H9 (cell line): ENCODE measurements at regions not wholly inside any gene's neighbourhood (a gene's known extent, or its start where the extent isn't known, plus 50 kb on each side); places are given as distances from the start of the nearest gene placed in this dataset.
"Not testable (repeated sequence)": the region's sequence is repeated elsewhere in the genome, so short reads cannot be mapped to it uniquely, and the experiment has no call there.

Source experiments
- DNase-seq: peaks from one replicate; pipeline ENCODE4 v3.0.0-alpha.2; 2017
- H2AFZ ChIP-seq: one replicate; pipeline ENCODE4 v1.6.1; 2013; ENCODE audit warnings: mild to moderate bottlenecking, low read length, control low read depth, moderate library complexity
- H2AK5ac ChIP-seq: 2 replicates; pipeline ENCODE4 v1.6.1; 2013; ENCODE audit warnings: low read length, control low read depth, mixed read lengths; ENCODE audit not compliant: insufficient read length
- H2BK120ac ChIP-seq: one replicate; pipeline ENCODE4 v1.6.1; 2013; ENCODE audit warnings: low read depth, mild to moderate bottlenecking, low read length, control low read depth, inconsistent platforms; ENCODE audit not compliant: poor library complexity, severe bottlenecking
- H2BK12ac ChIP-seq: 2 replicates; pipeline ENCODE4 v1.6.1; 2013; ENCODE audit warnings: low read length, control low read depth, mixed read lengths, low read depth; ENCODE audit not compliant: insufficient read length
- H2BK15ac ChIP-seq: 2 replicates; pipeline ENCODE4 v1.6.1; 2013; ENCODE audit warnings: low read depth, low read length, control low read depth
- H2BK20ac ChIP-seq: one replicate; pipeline ENCODE4 v1.6.1; 2013; ENCODE audit warnings: low read depth, mild to moderate bottlenecking, low read length, control low read depth, inconsistent platforms; ENCODE audit not compliant: poor library complexity, severe bottlenecking
- H2BK5ac ChIP-seq: 2 replicates; pipeline ENCODE4 v1.6.1; 2013; ENCODE audit warnings: low read length, control low read depth, mixed read lengths; ENCODE audit not compliant: insufficient read length
- H3K14ac ChIP-seq: 2 replicates; pipeline ENCODE4 v1.6.1; 2013; ENCODE audit warnings: low read length, control low read depth; ENCODE audit not compliant: insufficient read depth
- H3K18ac ChIP-seq: 2 replicates; pipeline ENCODE4 v1.6.1; 2013; ENCODE audit warnings: low read depth, mild to moderate bottlenecking, mixed read lengths, low read length, control low read depth; ENCODE audit not compliant: insufficient read length
- H3K23ac ChIP-seq: 2 replicates; pipeline ENCODE4 v1.6.1; 2013; ENCODE audit warnings: low read length, control low read depth, mixed read lengths, low read depth; ENCODE audit not compliant: insufficient read length
- H3K23me2 ChIP-seq: 2 replicates; pipeline ENCODE4 v1.6.1; 2013; ENCODE audit warnings: low read depth, mild to moderate bottlenecking, mixed read lengths, low read length, control low read depth; ENCODE audit not compliant: insufficient read length, poor library complexity, severe bottlenecking
- H3K27ac ChIP-seq: 2 replicates; pipeline ENCODE4 v1.5.1; 2013; ENCODE audit warnings: low read length, control low read depth, mixed read lengths, low read depth; ENCODE audit not compliant: insufficient read length
- H3K27me3 ChIP-seq: 2 replicates; pipeline ENCODE4 v1.6.1; 2013; ENCODE audit warnings: low read length, control low read depth, inconsistent platforms; ENCODE audit not compliant: insufficient read depth
- H3K4ac ChIP-seq: 2 replicates; pipeline ENCODE4 v1.6.1; 2013; ENCODE audit warnings: low read depth, mild to moderate bottlenecking, control low read depth, inconsistent platforms, low read length, moderate library complexity
- H3K4me1 ChIP-seq: 2 replicates; pipeline ENCODE4 v1.6.1; 2013; ENCODE audit warnings: low read length, control low read depth, inconsistent platforms; ENCODE audit not compliant: insufficient read depth
- H3K4me2 ChIP-seq: 2 replicates; pipeline ENCODE4 v1.6.1; 2013; ENCODE audit warnings: low read length, control low read depth, mixed read lengths; ENCODE audit not compliant: insufficient read length, insufficient read depth
- H3K56ac ChIP-seq: 2 replicates; pipeline ENCODE4 v1.6.1; 2013; ENCODE audit warnings: low read depth, mild to moderate bottlenecking, mixed read lengths, low read length, control low read depth; ENCODE audit not compliant: insufficient read length
- H3K79me1 ChIP-seq: 2 replicates; pipeline ENCODE4 v1.6.1; 2013; ENCODE audit warnings: low read depth, mild to moderate bottlenecking, moderate library complexity, low read length, control low read depth, inconsistent platforms; ENCODE audit not compliant: insufficient read depth, poor library complexity, severe bottlenecking
- H3K79me2 ChIP-seq: 2 replicates; pipeline ENCODE4 v1.6.1; 2013; ENCODE audit warnings: low read length, control low read depth, inconsistent platforms; ENCODE audit not compliant: insufficient read depth
- H3K9ac ChIP-seq: 2 replicates; pipeline ENCODE4 v1.6.1; 2013; ENCODE audit warnings: low read length, control low read depth, mixed read lengths; ENCODE audit not compliant: insufficient read length; ENCODE audit errors: extremely low read depth
- H3K9me3 ChIP-seq: one replicate; pipeline ENCODE4 v1.6.1; 2013; ENCODE audit warnings: low read depth, low read length, inconsistent platforms; ENCODE audit not compliant: control insufficient read depth
- H3T11ph ChIP-seq: one replicate; pipeline ENCODE4 v1.6.1; 2013; ENCODE audit warnings: mild to moderate bottlenecking, low read length, control low read depth, inconsistent platforms
- H4K20me1 ChIP-seq: one replicate; pipeline ENCODE4 v1.6.1; 2013; ENCODE audit not compliant: control insufficient read depth, insufficient read length, insufficient read depth
- H4K5ac ChIP-seq: 2 replicates; pipeline ENCODE4 v1.6.1; 2013; ENCODE audit warnings: low read depth, mild to moderate bottlenecking, mixed read lengths, low read length, control low read depth; ENCODE audit not compliant: insufficient read length
- H4K8ac ChIP-seq: replicated peaks from 2 replicates; pipeline ENCODE4 v1.6.1; 2013; ENCODE audit warnings: low read length, control low read depth, mixed read lengths, low read depth; ENCODE audit not compliant: insufficient read length
- H4K91ac ChIP-seq: 2 replicates; pipeline ENCODE4 v1.6.1; 2013; ENCODE audit warnings: low read depth, mild to moderate bottlenecking, moderate library complexity, mixed read lengths, low read length, control low read depth; ENCODE audit not compliant: insufficient read length
- H3K27ac Mint-ChIP-seq, 3 experiments: 2 replicates in 2 of 3; 3 replicates in 1 of 3; pipeline ENCODE4 v1.8.0; 2020 to 2021; ENCODE audit warnings: mixed read lengths in 3 of 3, mild to moderate bottlenecking in 1 of 3, moderate library complexity in 1 of 3
- H3K27me3 Mint-ChIP-seq: 2 replicates; pipeline ENCODE4 v1.8.0; 2021; ENCODE audit warnings: low read depth, mild to moderate bottlenecking, moderate library complexity, mixed read lengths
- H3K36me3 Mint-ChIP-seq, 3 experiments: 2 replicates in 2 of 3; 3 replicates in 1 of 3; pipeline ENCODE4 v1.8.0; 2020 to 2021; ENCODE audit warnings: low read depth in 3 of 3, mixed read lengths in 3 of 3; ENCODE audit not compliant: insufficient read depth in 1 of 3
- H3K4me1 Mint-ChIP-seq, 2 experiments: 2 replicates each; pipeline ENCODE4 v1.8.0; 2020; ENCODE audit warnings: mixed read lengths in 2 of 2
- H3K4me3 Mint-ChIP-seq, 2 experiments: 2 replicates in 1 of 2; 3 replicates in 1 of 2; pipeline ENCODE4 v1.8.0; 2020 to 2021; ENCODE audit warnings: mild to moderate bottlenecking in 2 of 2, mixed read lengths in 2 of 2, moderate library complexity in 1 of 2
- H3K9me3 Mint-ChIP-seq, 2 experiments: 2 replicates in 1 of 2; 3 replicates in 1 of 2; pipeline ENCODE4 v1.8.0; 2020; ENCODE audit warnings: mild to moderate bottlenecking in 2 of 2, mixed read lengths in 2 of 2, moderate library complexity in 1 of 2
- CTCF ChIP-seq: fragments of 200-600 bp; sonication (generic); conservative IDR thresholded peaks from 3 replicates; pipeline ENCODE4 v1.8.0; 2021; ENCODE audit warnings: antibody characterized with exemption, mild to moderate bottlenecking
- WGBS: extraction: QIAGEN DNeasy Blood & Tissue Kit; methylation state at CpG from one replicate; pipeline ENCODE4 v1.1.7; 2013; ENCODE audit warnings: missing lambda C conversion rate, low lambda C conversion rate, mixed read lengths; ENCODE audit not compliant: insufficient read length; ENCODE audit errors: extremely low coverage; 5-methylcytosine and 5-hydroxymethylcytosine counted together

GRCh38 chr7:142579946-142580345, 169.3 kb upstream of the PRSS1 start:
- WGBS = no CpG with 5 or more reads among the region's 1 CpG
- no peak overlapping the region for H3K14ac ChIP-seq
- H3K23me2 ChIP-seq = no peaks in the 10 kb centered on the region
- H2BK120ac ChIP-seq = no peak overlapping the region
- H4K5ac ChIP-seq = no peak overlapping the region
- no peaks in the 10 kb centered on the region for H4K20me1 ChIP-seq
- H3K18ac ChIP-seq = no peak overlapping the region
- no peak overlapping the region for H3K4me2 ChIP-seq
- H3K4me3 Mint-ChIP-seq = no peak overlapping the region
- H3K9me3 Mint-ChIP-seq = peaks cover 3 to 5% of the 10 kb centered on the region in 2 experiments; a peak in 3 of 5 replicates
- H3K4me1 ChIP-seq = peaks cover 5% of the 10 kb centered on the region; the same call in 1 of the 2 replicates
- H2BK15ac ChIP-seq = no peak overlapping the region
- H3K27me3 Mint-ChIP-seq = peaks cover 2% of the 10 kb centered on the region; the same call in 1 of the 2 replicates
- H3K23ac ChIP-seq = no peak overlapping the region
- no peaks in the 10 kb centered on the region for H3K79me1 ChIP-seq
- peaks cover 0 to 6% (median 0%) of the 10 kb centered on the region in 3 experiments; a peak in 1 of 7 replicates for H3K36me3 Mint-ChIP-seq
- no peak overlapping the region for H2BK20ac ChIP-seq
- no peak overlapping the region for H2AFZ ChIP-seq
- DNase-seq = no peak
- no peak overlapping the region for H4K8ac ChIP-seq
- no peak overlapping the region for H3K56ac ChIP-seq
- H3K27me3 ChIP-seq = no peaks in the 10 kb centered on the region
- no peak overlapping the region for H3K9ac ChIP-seq
- no peak overlapping the region for H3K4ac ChIP-seq
- H3K27ac Mint-ChIP-seq = no peak overlapping the region
- no peak overlapping the region for H2BK12ac ChIP-seq
- no peak overlapping the region for H2BK5ac ChIP-seq
- no peak overlapping the region for H4K91ac ChIP-seq
- peaks cover 13 to 20% of the 10 kb centered on the region in 2 experiments for H3K4me1 Mint-ChIP-seq
- H3T11ph ChIP-seq = no peak overlapping the region
- no peak for TF ChIP-seq CTCF
- no peak overlapping the region for H3K27ac ChIP-seq
- H2AK5ac ChIP-seq = no peak overlapping the region
- no peaks in the 10 kb centered on the region for H3K9me3 ChIP-seq
- no peaks in the 10 kb centered on the region for H3K79me2 ChIP-seq

GRCh38 chr7:142575351-142575750, 173.9 kb upstream of the PRSS1 start:
- not testable (repeated sequence) for H3K27ac ChIP-seq, H4K20me1 ChIP-seq, H3K4me1 Mint-ChIP-seq, H3K4ac ChIP-seq, H2BK12ac ChIP-seq, H3K36me3 Mint-ChIP-seq, H2BK120ac ChIP-seq, H3K4me3 Mint-ChIP-seq, H3K18ac ChIP-seq, H2BK15ac ChIP-seq, H4K91ac ChIP-seq, H3T11ph ChIP-seq, H3K56ac ChIP-seq, H2AFZ ChIP-seq, H3K14ac ChIP-seq, H3K27ac Mint-ChIP-seq, H3K23me2 ChIP-seq, H3K4me1 ChIP-seq, H3K79me2 ChIP-seq, H3K4me2 ChIP-seq, H3K27me3 ChIP-seq, H4K8ac ChIP-seq, H2BK20ac ChIP-seq, H3K9me3 ChIP-seq, H3K27me3 Mint-ChIP-seq, H3K23ac ChIP-seq, DNase-seq, H4K5ac ChIP-seq, H3K9ac ChIP-seq, H2AK5ac ChIP-seq, H2BK5ac ChIP-seq, H3K79me1 ChIP-seq
- no CpG with 5 or more reads among the region's 25 CpGs for WGBS
- H3K9me3 Mint-ChIP-seq = peaks cover 11 to 12% of the 10 kb centered on the region in 2 experiments
